ENCODE measurements at regions not wholly inside any gene's neighbourhood (a gene's known extent, or its start where the extent isn't known, plus 50 kb on each side); places are given as distances from the start of the nearest gene placed in this dataset.

DNA sequence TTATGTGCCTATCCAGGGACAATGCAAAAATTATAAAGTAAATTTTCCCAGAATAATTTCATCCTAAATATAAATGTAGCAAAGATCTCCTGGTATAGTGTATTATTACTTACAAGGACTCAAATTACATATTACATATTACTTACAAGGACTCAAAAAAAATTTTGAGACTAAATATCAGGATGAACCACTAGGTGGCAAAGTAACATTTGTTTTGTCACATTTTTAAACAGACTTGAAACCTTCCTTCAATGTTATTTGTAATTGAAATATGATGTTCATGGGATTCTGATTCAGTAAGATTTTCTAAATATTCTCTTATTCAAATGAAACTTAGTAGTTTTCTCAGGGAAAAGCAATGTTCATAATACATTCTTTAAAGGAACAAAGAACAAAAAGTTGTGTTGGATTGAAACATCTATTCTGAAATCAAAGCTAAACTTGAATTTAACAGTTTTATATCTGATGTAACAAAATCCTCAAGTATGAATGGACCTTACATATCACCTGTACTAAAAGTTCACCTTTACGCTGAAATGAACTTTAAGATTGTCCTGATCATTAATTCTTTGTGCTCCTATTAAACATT lies 74.3 kb upstream of the GNAI1 start:
- in situ Hi-C loops (cut with HindIII; ENCODE audit: low sequenced_read_pairs): no loop called here
- no peak overlapping the region for H3K4me3 ChIP-seq (ENCODE audit: low read depth, low read length)
- DNase-seq (ENCODE audit: low read depth): peak; percentile 72
- TF ChIP-seq, protein P1, sequence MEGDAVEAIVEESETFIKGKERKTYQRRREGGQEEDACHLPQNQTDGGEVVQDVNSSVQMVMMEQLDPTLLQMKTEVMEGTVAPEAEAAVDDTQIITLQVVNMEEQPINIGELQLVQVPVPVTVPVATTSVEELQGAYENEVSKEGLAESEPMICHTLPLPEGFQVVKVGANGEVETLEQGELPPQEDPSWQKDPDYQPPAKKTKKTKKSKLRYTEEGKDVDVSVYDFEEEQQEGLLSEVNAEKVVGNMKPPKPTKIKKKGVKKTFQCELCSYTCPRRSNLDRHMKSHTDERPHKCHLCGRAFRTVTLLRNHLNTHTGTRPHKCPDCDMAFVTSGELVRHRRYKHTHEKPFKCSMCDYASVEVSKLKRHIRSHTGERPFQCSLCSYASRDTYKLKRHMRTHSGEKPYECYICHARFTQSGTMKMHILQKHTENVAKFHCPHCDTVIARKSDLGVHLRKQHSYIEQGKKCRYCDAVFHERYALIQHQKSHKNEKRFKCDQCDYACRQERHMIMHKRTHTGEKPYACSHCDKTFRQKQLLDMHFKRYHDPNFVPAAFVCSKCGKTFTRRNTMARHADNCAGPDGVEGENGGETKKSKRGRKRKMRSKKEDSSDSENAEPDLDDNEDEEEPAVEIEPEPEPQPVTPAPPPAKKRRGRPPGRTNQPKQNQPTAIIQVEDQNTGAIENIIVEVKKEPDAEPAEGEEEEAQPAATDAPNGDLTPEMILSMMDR (IDR thresholded peaks at IDR 0.05; ENCODE audit: low read depth, low read length, missing control alignments): no peak

- TF ChIP-seq, protein P1 (IDR thresholded peaks at IDR 0.05; ENCODE audit: low read depth, low read length, missing control alignments): no peak
- in situ Hi-C loops (cut with HindIII; ENCODE audit: low sequenced_read_pairs): no loop called here
Measured at GRCh38 chr7:80057488-80057887, 77.1 kb upstream of the GNAI1 start.

DNA sequence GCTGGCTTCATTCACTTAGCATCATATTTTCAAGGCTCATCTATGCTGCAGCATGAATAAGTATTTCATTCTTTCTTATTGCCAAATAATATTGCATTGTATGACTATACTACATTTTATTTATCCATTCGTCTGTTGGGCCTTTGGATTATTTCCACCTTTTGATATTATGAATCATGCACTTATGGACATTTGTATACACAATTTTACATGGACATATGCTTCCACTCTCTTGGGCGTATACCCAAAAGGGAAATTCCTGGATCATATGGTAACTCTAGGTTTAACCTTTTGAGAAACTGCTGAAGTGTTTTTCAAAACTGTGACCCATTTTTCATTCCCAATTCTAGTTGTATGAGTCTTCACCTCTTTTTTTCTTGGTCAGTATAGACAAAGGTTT lies 80.3 kb upstream of the GNAI1 start:
- TF ChIP-seq, protein P1 (IDR thresholded peaks at IDR 0.05; ENCODE audit: low read depth, low read length, missing control alignments): no peak
- no peak for DNase-seq (ENCODE audit: low read depth)
- in situ Hi-C loops (cut with HindIII; ENCODE audit: low sequenced_read_pairs): loop anchor here (5.0 kb wide), 1 partner anchor 43 kb away; no protein-coding TSS in a partner anchor
- no peak overlapping the region for H3K4me3 ChIP-seq (ENCODE audit: low read depth, low read length)

More at GRCh38 chr7:80057488-80057887, 77.1 kb upstream of the GNAI1 start:
- no peak overlapping the region for H3K4me3 ChIP-seq (ENCODE audit: low read depth, low read length)
- no peak for DNase-seq (ENCODE audit: low read depth)

DNA sequence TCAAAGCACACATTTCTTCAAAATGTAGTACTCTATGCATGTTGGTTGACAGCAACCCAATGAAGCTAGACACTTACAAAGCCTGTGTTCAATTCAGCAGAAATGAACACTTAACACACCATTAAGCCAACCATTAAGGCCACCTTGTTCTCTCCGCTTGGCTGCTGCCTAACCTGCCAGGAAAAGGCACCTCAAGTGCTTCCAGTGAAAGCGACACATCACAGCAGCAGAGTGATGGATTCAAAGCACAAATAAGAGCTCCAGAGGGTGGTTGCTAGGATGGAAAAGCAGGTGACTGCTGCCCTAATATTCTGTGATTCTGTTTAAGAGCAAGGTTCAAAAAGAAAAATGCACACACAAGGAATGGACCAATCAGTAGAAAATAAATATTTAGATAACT lies 81.5 kb upstream of the GNAI1 start:
- DNase-seq (ENCODE audit: low read depth): no peak
- H3K4me3 ChIP-seq (ENCODE audit: low read depth, low read length): no peak overlapping the region
- TF ChIP-seq, protein P1 (IDR thresholded peaks at IDR 0.05; ENCODE audit: low read depth, low read length, missing control alignments): no peak
- in situ Hi-C loops (cut with HindIII; ENCODE audit: low sequenced_read_pairs): loop anchor here (5.0 kb wide), 1 partner anchor 44 kb away; no protein-coding TSS in a partner anchor

DNA sequence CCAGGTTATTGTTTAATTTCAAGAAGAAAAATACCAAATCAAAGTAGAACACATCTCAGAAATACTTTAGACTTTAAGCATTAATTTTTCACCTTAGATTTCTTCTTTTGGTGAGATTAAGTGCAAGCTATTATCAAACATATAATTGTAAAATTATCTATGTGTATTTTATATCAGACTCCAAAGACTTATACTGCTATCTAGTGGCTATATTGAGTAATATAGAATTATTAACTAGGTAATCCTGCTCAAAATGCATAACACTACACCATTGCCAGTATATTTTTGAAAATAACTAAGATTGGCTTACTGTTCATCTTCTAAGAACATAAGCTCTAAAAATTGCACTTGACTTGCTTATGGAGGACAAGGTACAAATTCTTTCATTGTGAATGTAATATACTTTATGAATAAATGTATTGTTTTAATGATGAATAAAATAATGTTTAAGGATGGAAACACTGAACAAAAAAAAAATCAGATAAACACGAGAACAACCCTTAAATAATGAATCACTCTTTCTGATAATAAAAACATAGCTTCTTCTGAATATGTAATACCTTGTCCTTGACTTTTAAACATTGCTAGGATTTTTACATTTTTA lies 86.7 kb upstream of the GNAI1 start:
- no peak for DNase-seq (ENCODE audit: low read depth)
- TF ChIP-seq, protein P1 (IDR thresholded peaks at IDR 0.05; ENCODE audit: low read depth, low read length, missing control alignments): no peak
- in situ Hi-C loops (cut with HindIII; ENCODE audit: low sequenced_read_pairs): no loop called here
- no peak overlapping the region for H3K4me3 ChIP-seq (ENCODE audit: low read depth, low read length)

DNA sequence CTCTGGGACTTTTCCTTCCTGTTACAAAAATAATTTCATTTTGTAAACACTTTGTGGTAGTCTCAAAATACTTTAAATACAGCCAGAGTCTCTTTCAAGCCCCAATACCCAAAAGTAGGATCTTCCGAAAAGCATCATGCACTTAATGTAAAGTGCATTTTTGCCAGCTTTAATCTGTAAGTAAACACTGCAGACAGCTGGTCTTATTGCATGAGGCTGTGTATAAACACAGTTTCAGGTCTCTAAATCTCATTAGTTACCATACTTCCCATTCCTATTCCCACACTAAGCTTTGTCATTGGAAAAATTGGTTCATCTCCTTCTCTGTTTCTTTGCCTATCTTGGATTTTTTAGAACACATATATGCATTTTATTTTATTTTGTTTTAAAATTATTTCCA lies 87.6 kb upstream of the GNAI1 start:
- in situ Hi-C loops (cut with HindIII; ENCODE audit: low sequenced_read_pairs): no loop called here
- TF ChIP-seq, protein P1 (IDR thresholded peaks at IDR 0.05; ENCODE audit: low read depth, low read length, missing control alignments): no peak
- no peak for DNase-seq (ENCODE audit: low read depth)

More for the DNA sequence above, 87.6 kb upstream of the GNAI1 start:
- H3K4me3 ChIP-seq (ENCODE audit: low read depth, low read length): no peak overlapping the region

Data from astrocyte of the cerebellum (primary cell).